Mucosa of descending colon (tissue), 3 donors: ENCODE measurements at regions not wholly inside any gene's neighbourhood (a gene's known extent, or its start where the extent isn't known, plus 50 kb on each side); places are given as distances from the start of the nearest gene placed in this dataset.

ENCODE experiments used
- ATAC-seq: fragments of 200-7000 bp; cut with Tn5 transposase; one replicate; pipeline ENCODE4 v1.9.1; 2020; ENCODE audit warnings: mild to moderate bottlenecking, moderate library complexity
- DNase-seq, 3 donors: peaks; one replicate each; pipeline ENCODE4 v3.0.0-alpha.2; 2020
- H3K36me3 ChIP-seq: fragments of 200-600 bp; one replicate; pipeline ENCODE4 v1.8.0; 2021; ENCODE audit warnings: low read depth, mild to moderate bottlenecking
- H3K4me1 ChIP-seq: fragments of 200-600 bp; one replicate; pipeline ENCODE4 v1.8.0; 2021; ENCODE audit warnings: low read depth, mild to moderate bottlenecking
- H3K4me3 ChIP-seq: fragments of 200-600 bp; one replicate; pipeline ENCODE4 v1.8.0; 2021; ENCODE audit warnings: mild to moderate bottlenecking
- H3K9me3 ChIP-seq: fragments of 200-600 bp; one replicate; pipeline ENCODE4 v1.8.0; 2021; ENCODE audit warnings: mild to moderate bottlenecking
- intact Hi-C, 2 donors: fragments of 100-400 bp; cut with DNase I in 1 of 2; cut with micrococcal nuclease in 1 of 2; formaldehyde crosslinking; loops; one replicate each; pipeline versions ENCODE4 v1.11.0 to v1.11.1; 2022; cut with DNase I, micrococcal nuclease
- TF ChIP-seq, protein P1 (sequence below): fragments of 200-600 bp; IDR thresholded peaks from one replicate; pipeline ENCODE4 v1.8.0; 2022; ENCODE audit warnings: antibody characterized with exemption, mild to moderate bottlenecking
- donor health status: DM: no; HTN: no; CAD: no; lungs with moderate emphysema.
- donor health status: DM: no; HTN: no; CAD: no.
- donor health status: DM: no; HTN: yes; CAD: no.

GRCh38 chr4:14562901-14563300 lies 439.4 kb upstream of the CPEB2 start:
- Histone ChIP-seq H3K4me1 (no peaks in the 10 kb centered on the region), H3K9me3 (no peaks in the 10 kb centered on the region), H3K36me3 (no peaks in the 10 kb centered on the region), H3K4me3 (no peak overlapping the region)
- no peak for ATAC-seq
- intact Hi-C loops = no loop called here
- TF ChIP-seq, protein P1, sequence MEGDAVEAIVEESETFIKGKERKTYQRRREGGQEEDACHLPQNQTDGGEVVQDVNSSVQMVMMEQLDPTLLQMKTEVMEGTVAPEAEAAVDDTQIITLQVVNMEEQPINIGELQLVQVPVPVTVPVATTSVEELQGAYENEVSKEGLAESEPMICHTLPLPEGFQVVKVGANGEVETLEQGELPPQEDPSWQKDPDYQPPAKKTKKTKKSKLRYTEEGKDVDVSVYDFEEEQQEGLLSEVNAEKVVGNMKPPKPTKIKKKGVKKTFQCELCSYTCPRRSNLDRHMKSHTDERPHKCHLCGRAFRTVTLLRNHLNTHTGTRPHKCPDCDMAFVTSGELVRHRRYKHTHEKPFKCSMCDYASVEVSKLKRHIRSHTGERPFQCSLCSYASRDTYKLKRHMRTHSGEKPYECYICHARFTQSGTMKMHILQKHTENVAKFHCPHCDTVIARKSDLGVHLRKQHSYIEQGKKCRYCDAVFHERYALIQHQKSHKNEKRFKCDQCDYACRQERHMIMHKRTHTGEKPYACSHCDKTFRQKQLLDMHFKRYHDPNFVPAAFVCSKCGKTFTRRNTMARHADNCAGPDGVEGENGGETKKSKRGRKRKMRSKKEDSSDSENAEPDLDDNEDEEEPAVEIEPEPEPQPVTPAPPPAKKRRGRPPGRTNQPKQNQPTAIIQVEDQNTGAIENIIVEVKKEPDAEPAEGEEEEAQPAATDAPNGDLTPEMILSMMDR = no peak
- DNase-seq = no peak

- no peak for DNase-seq
- no peak for ATAC-seq
- Histone ChIP-seq H3K4me3 (no peak overlapping the region), H3K9me3 (no peaks in the 10 kb centered on the region), H3K36me3 (no peaks in the 10 kb centered on the region), H3K4me1 (no peaks in the 10 kb centered on the region)
- intact Hi-C loops = no loop called here
- TF ChIP-seq, protein P1 = no peak
These were observed 438.0 kb upstream of the CPEB2 start for GRCh38 chr4:14564281-14564680.

DNA sequence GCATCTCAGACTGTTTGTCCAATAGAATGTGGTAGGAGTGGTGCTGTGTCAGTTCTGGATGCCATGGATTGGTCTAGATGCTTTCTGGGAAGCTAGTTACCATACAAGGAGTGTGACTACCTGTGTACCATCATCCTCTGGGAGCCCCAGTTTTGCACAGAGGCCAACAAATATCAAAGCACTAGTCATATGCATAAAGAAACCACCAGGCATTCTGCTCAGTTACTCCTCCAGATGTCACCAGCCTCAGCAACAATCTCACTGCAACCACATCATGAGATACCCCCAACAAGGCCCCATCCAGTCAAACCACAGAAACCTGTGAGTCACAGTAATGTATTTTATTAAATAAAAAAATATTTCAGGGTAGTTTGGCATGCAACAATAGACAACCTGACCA lies 435.8 kb upstream of the CPEB2 start:
- no peak for DNase-seq

GRCh38 chr4:14568351-14568750 lies 433.9 kb upstream of the CPEB2 start:
- no peaks in the 10 kb centered on the region for H3K9me3 ChIP-seq
- H3K4me3 ChIP-seq = no peak overlapping the region
- TF ChIP-seq, protein P1 = no peak
- H3K36me3 ChIP-seq = no peaks in the 10 kb centered on the region
- no peak for DNase-seq
- no peaks in the 10 kb centered on the region for H3K4me1 ChIP-seq
- ATAC-seq = no peak
- intact Hi-C loops = no loop called here

More for the DNA sequence above, 435.8 kb upstream of the CPEB2 start:
- no peak for ATAC-seq
- intact Hi-C loops = no loop called here
- H3K4me3 ChIP-seq = no peak overlapping the region
- H3K9me3 ChIP-seq = no peaks in the 10 kb centered on the region
- no peaks in the 10 kb centered on the region for H3K4me1 ChIP-seq
- H3K36me3 ChIP-seq = no peaks in the 10 kb centered on the region
- TF ChIP-seq, protein P1 = no peak

DNA sequence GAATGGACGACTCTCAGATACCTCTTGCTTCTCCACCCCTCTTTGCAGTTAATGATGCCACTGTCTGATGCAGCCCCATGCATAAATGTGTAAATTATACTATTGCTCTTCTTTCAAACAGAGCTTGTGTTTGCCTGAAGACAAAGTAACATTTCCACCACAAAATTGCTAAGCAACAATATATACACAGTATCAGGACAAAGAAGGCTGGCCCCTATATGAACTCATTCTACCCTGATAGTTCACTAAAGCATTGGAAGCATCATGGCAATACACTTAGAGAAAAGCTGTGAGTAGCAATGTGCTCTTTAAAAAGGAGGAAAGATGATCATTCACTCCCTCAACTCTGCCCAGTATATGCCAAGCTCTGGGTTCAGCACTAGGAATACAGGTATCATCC lies 427.0 kb upstream of the CPEB2 start:
- TF ChIP-seq, protein P1 = no peak
- H3K4me1 ChIP-seq = no peaks in the 10 kb centered on the region
- ATAC-seq (no peak), DNase-seq (no peak)
- no peaks in the 10 kb centered on the region for H3K36me3 ChIP-seq
- no peak overlapping the region for H3K4me3 ChIP-seq
- intact Hi-C loops = no loop called here
- H3K9me3 ChIP-seq = no peaks in the 10 kb centered on the region

DNA sequence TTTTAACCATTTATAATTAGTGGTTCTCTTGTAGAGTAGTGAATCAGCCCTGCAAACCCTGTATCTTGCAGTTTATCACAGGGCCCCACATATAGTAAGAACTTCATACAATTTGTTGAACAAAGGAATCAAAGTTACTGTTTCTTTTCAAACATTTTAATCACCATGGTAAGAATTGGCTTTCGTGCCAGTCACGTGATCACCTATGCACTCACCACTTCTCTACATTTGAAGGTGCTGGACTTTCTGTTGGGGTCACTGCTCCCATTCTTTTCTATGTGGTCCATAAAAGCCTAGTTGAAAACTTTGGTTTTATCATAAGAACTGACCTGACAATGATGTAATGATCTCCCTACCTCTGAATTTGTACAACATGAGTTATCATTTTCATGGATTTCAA lies 426.4 kb upstream of the CPEB2 start:
- no peak for DNase-seq
- H3K9me3 ChIP-seq = no peaks in the 10 kb centered on the region
- no peak for ATAC-seq
- TF ChIP-seq, protein P1 = no peak
- no peak overlapping the region for H3K4me3 ChIP-seq
- intact Hi-C loops = no loop called here
- no peaks in the 10 kb centered on the region for H3K4me1 ChIP-seq
- no peaks in the 10 kb centered on the region for H3K36me3 ChIP-seq
